ENCODE measurements at regions not wholly inside any gene's neighbourhood (a gene's known extent, or its start where the extent isn't known, plus 50 kb on each side); places are given as distances from the start of the nearest gene placed in this dataset.
"Not testable (repeated sequence)": the region's sequence is repeated elsewhere in the genome, so short reads cannot be mapped to it uniquely, and the experiment has no call there.

GRCh38 chr18:66951750-66952149 lies 347.9 kb upstream of the CDH19 start:
- H3K4me1 ChIP-seq (ENCODE audit: control insufficient read depth in 2 of 2, insufficient read depth in 2 of 2, low read length in 1 of 2) = no peaks in the 10 kb centered on the region
- WGBS, 2 donors = 69 to 76% methylated on average over 1 of the region's 1 CpG
- H3K4me3 ChIP-seq (ENCODE audit: low read depth in 1 of 2, low read length in 2 of 2) = no peak overlapping the region
- H3K36me3 ChIP-seq (ENCODE audit: control insufficient read depth in 2 of 2, insufficient read depth in 2 of 2, low read length in 1 of 2) = no peaks in the 10 kb centered on the region
- H3K9me3 ChIP-seq (ENCODE audit: control insufficient read depth in 2 of 2, insufficient read depth in 1 of 2, low read depth in 1 of 2, low read length in 1 of 2) = peaks cover 2 to 3% of the 10 kb centered on the region in 2 donors
- no peaks in the 10 kb centered on the region for H3K27me3 ChIP-seq (ENCODE audit: control insufficient read depth in 1 of 2, insufficient read depth in 2 of 2, low read length in 2 of 2)
- H3K27ac ChIP-seq (ENCODE audit: low read depth in 2 of 2, low read length in 1 of 2) = no peak overlapping the region

DNA sequence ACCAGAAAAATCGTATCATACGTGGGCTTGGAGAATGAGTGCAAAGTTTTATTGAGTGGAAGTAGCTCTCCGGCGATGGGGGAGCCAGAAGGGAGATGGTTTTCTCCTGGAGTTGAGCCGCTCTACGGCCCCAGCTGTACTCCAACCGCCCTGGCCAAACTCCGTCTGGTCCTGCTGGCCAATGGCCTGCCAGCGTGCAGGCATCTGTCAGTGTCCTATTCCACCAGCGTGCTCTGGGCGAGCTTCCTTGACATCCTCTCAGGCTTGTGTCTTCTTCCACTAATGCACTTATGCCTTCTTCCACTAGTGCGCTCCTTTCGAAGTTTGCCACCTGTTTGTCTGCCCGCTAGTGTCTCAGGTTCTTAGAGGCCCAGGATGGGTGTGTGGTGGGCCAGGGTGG lies 345.5 kb upstream of the CDH19 start:
- Histone ChIP-seq H3K27ac (ENCODE audit: low read depth in 2 of 2, low read length in 1 of 2) (no peak overlapping the region), H3K36me3 (ENCODE audit: control insufficient read depth in 2 of 2, insufficient read depth in 2 of 2, low read length in 1 of 2) (no peaks in the 10 kb centered on the region), H3K4me3 (ENCODE audit: low read depth in 1 of 2, low read length in 2 of 2) (no peak overlapping the region), H3K4me1 (ENCODE audit: control insufficient read depth in 2 of 2, insufficient read depth in 2 of 2, low read length in 1 of 2) (no peaks in the 10 kb centered on the region), H3K27me3 (ENCODE audit: control insufficient read depth in 1 of 2, insufficient read depth in 2 of 2, low read length in 2 of 2) (no peaks in the 10 kb centered on the region), H3K9me3 (ENCODE audit: control insufficient read depth in 2 of 2, insufficient read depth in 1 of 2, low read depth in 1 of 2, low read length in 1 of 2) (peaks cover 2 to 3% of the 10 kb centered on the region in 2 donors)
- WGBS, 2 donors = 88 to 92% methylated on average over 14 of the region's 14 CpGs

GRCh38 chr18:66937546-66937945 lies 333.7 kb upstream of the CDH19 start:
- Histone ChIP-seq H3K27ac (ENCODE audit: low read depth in 2 of 2, low read length in 1 of 2) (no peak overlapping the region), H3K4me3 (ENCODE audit: low read depth in 1 of 2, low read length in 2 of 2) (no peak overlapping the region), H3K4me1 (ENCODE audit: control insufficient read depth in 2 of 2, insufficient read depth in 2 of 2, low read length in 1 of 2) (no peaks in the 10 kb centered on the region), H3K27me3 (ENCODE audit: control insufficient read depth in 1 of 2, insufficient read depth in 2 of 2, low read length in 2 of 2) (no peaks in the 10 kb centered on the region), H3K9me3 (ENCODE audit: control insufficient read depth in 2 of 2, insufficient read depth in 1 of 2, low read depth in 1 of 2, low read length in 1 of 2) (no peaks in the 10 kb centered on the region), H3K36me3 (ENCODE audit: control insufficient read depth in 2 of 2, insufficient read depth in 2 of 2, low read length in 1 of 2) (no peaks in the 10 kb centered on the region)
- 84 to 86% methylated on average over 2 of the region's 2 CpGs for WGBS, 2 donors

DNA sequence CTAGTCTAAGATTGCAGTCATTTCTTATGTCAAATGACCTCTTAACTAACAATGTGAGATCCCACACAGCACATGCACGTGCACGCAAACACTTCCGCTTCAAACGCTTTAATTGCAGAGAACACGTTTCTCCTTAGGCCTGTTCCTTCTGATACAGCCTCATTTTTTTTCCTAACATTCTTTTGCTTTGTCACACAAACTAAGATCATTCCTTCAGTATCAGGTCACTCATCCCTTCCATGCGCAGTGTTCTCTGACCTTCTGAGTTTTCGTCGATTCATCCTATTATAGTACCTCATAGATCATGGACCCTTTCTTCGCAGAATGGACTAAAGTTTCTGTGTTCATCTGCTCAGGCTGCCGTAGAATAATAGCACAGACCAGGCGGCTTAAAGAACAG lies 327.1 kb upstream of the CDH19 start:
- no peaks in the 10 kb centered on the region for H3K4me1 ChIP-seq (ENCODE audit: control insufficient read depth in 2 of 2, insufficient read depth in 2 of 2, low read length in 1 of 2)
- no peaks in the 10 kb centered on the region for H3K27me3 ChIP-seq (ENCODE audit: control insufficient read depth in 1 of 2, insufficient read depth in 2 of 2, low read length in 2 of 2)
- H3K4me3 ChIP-seq (ENCODE audit: low read depth in 1 of 2, low read length in 2 of 2) = no peak overlapping the region
- H3K9me3 ChIP-seq (ENCODE audit: control insufficient read depth in 2 of 2, insufficient read depth in 1 of 2, low read depth in 1 of 2, low read length in 1 of 2) = no peaks in the 10 kb centered on the region
- 89 to 91% methylated on average over 11 of the region's 11 CpGs for WGBS, 2 donors
- no peak overlapping the region for H3K27ac ChIP-seq (ENCODE audit: low read depth in 2 of 2, low read length in 1 of 2)
- no peaks in the 10 kb centered on the region for H3K36me3 ChIP-seq (ENCODE audit: control insufficient read depth in 2 of 2, insufficient read depth in 2 of 2, low read length in 1 of 2)

- H3K27me3 ChIP-seq (ENCODE audit: control insufficient read depth in 1 of 2, insufficient read depth in 2 of 2, low read length in 2 of 2) = no peaks in the 10 kb centered on the region
- no peaks in the 10 kb centered on the region for H3K36me3 ChIP-seq (ENCODE audit: control insufficient read depth in 2 of 2, insufficient read depth in 2 of 2, low read length in 1 of 2)
- H3K4me3 ChIP-seq (ENCODE audit: low read depth in 1 of 2, low read length in 2 of 2) = no peak overlapping the region
- no peaks in the 10 kb centered on the region for H3K4me1 ChIP-seq (ENCODE audit: control insufficient read depth in 2 of 2, insufficient read depth in 2 of 2, low read length in 1 of 2)
- no peak overlapping the region for H3K27ac ChIP-seq (ENCODE audit: low read depth in 2 of 2, low read length in 1 of 2)
- no peaks in the 10 kb centered on the region for H3K9me3 ChIP-seq (ENCODE audit: control insufficient read depth in 2 of 2, insufficient read depth in 1 of 2, low read depth in 1 of 2, low read length in 1 of 2)
Observed at GRCh38 chr18:66916834-66917233, 312.9 kb upstream of the CDH19 start.

- Histone ChIP-seq H3K36me3 (ENCODE audit: control insufficient read depth in 2 of 2, insufficient read depth in 2 of 2, low read length in 1 of 2) (no peaks in the 10 kb centered on the region), H3K9me3 (ENCODE audit: control insufficient read depth in 2 of 2, insufficient read depth in 1 of 2, low read depth in 1 of 2, low read length in 1 of 2) (no peaks in the 10 kb centered on the region), H3K4me3 (ENCODE audit: low read depth in 1 of 2, low read length in 2 of 2) (no peak overlapping the region), H3K27ac (ENCODE audit: low read depth in 2 of 2, low read length in 1 of 2) (no peak overlapping the region), H3K4me1 (ENCODE audit: control insufficient read depth in 2 of 2, insufficient read depth in 2 of 2, low read length in 1 of 2) (no peaks in the 10 kb centered on the region), H3K27me3 (ENCODE audit: control insufficient read depth in 1 of 2, insufficient read depth in 2 of 2, low read length in 2 of 2) (no peaks in the 10 kb centered on the region)
Observed at GRCh38 chr18:66900837-66901236, 296.9 kb upstream of the CDH19 start.

GRCh38 chr18:66895631-66896030 lies 291.7 kb upstream of the CDH19 start:
- Histone ChIP-seq H3K9me3 (ENCODE audit: control insufficient read depth in 2 of 2, insufficient read depth in 1 of 2, low read depth in 1 of 2, low read length in 1 of 2) (no peaks in the 10 kb centered on the region), H3K4me3 (ENCODE audit: low read depth in 1 of 2, low read length in 2 of 2) (no peak overlapping the region), H3K4me1 (ENCODE audit: control insufficient read depth in 2 of 2, insufficient read depth in 2 of 2, low read length in 1 of 2) (no peaks in the 10 kb centered on the region), H3K27ac (ENCODE audit: low read depth in 2 of 2, low read length in 1 of 2) (no peak overlapping the region), H3K27me3 (ENCODE audit: control insufficient read depth in 1 of 2, insufficient read depth in 2 of 2, low read length in 2 of 2) (no peaks in the 10 kb centered on the region), H3K36me3 (ENCODE audit: control insufficient read depth in 2 of 2, insufficient read depth in 2 of 2, low read length in 1 of 2) (no peaks in the 10 kb centered on the region)

- Histone ChIP-seq H3K27ac (ENCODE audit: low read depth in 2 of 2, low read length in 1 of 2) (no peak overlapping the region), H3K4me1 (ENCODE audit: control insufficient read depth in 2 of 2, insufficient read depth in 2 of 2, low read length in 1 of 2) (no peaks in the 10 kb centered on the region), H3K4me3 (ENCODE audit: low read depth in 1 of 2, low read length in 2 of 2) (no peak overlapping the region), H3K36me3 (ENCODE audit: control insufficient read depth in 2 of 2, insufficient read depth in 2 of 2, low read length in 1 of 2) (no peaks in the 10 kb centered on the region), H3K27me3 (ENCODE audit: control insufficient read depth in 1 of 2, insufficient read depth in 2 of 2, low read length in 2 of 2) (no peaks in the 10 kb centered on the region), H3K9me3 (ENCODE audit: control insufficient read depth in 2 of 2, insufficient read depth in 1 of 2, low read depth in 1 of 2, low read length in 1 of 2) (no peaks in the 10 kb centered on the region)
- 49 to 64% methylated on average over 2 to 3 of the region's 3 CpGs for WGBS, 2 donors
Observed at GRCh38 chr18:66894851-66895250, 291.0 kb upstream of the CDH19 start.

DNA sequence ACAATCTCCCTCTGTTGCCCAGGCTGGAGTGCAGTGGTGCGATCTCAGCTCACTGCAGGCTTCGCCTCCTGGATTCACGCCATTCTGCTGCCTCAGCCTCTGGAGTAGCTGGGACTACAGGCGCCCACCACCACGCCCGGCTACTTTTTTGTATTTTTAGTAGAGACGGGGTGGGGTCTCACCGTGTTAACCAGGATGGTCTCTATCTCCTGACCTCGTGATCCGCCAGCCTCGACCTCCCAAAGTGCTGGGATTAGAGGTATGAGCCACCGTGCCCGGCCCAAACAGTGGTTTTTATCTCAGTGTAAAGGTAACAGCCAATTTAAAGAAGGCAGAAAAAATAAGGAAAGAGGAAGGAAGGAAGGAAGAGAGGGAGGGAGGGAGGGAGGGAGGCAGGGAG lies 288.5 kb upstream of the CDH19 start:
- not testable (repeated sequence) for H3K36me3 ChIP-seq (ENCODE audit: control insufficient read depth in 2 of 2, insufficient read depth in 2 of 2, low read length in 1 of 2); H3K27ac ChIP-seq (ENCODE audit: low read depth in 2 of 2, low read length in 1 of 2)
- WGBS, 2 donors = 93 to 96% methylated on average over 13 of the region's 13 CpGs

DNA sequence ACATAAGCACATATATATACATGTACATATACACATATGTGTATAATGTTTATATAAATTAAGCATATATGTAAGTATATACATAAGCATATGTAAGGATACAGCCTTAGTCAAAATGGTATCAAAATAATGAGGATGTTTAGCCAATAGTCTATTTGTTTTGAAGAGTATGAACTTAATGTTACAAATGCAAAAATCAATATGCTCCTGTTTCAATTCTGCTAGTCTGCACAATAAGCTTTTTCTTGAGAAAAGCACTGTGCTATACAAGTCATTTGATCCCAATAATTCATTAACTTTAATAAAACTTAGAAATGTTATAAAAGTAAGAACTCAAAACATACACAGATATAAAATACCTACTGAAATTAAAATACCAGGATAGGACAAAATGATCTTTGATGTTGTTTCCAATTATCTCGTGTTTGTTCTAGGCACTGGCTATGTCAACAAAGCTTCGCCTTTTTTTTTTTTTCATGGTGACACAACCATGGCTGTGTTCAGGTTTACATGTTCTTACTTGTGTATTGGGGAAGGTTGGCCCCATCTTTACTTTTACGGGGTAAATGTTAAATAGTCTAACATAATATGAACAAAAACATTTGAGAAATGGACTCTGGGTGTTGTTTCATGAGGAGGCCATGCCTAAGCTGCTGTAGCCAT lies 271.1 kb upstream of the CDH19 start:
- Histone ChIP-seq H3K4me3 (ENCODE audit: low read depth in 1 of 2, low read length in 2 of 2) (no peak overlapping the region), H3K27ac (ENCODE audit: low read depth in 2 of 2, low read length in 1 of 2) (no peak overlapping the region), H3K36me3 (ENCODE audit: control insufficient read depth in 2 of 2, insufficient read depth in 2 of 2, low read length in 1 of 2) (no peaks in the 10 kb centered on the region), H3K9me3 (ENCODE audit: control insufficient read depth in 2 of 2, insufficient read depth in 1 of 2, low read depth in 1 of 2, low read length in 1 of 2) (no peaks in the 10 kb centered on the region), H3K4me1 (ENCODE audit: control insufficient read depth in 2 of 2, insufficient read depth in 2 of 2, low read length in 1 of 2) (no peaks in the 10 kb centered on the region), H3K27me3 (ENCODE audit: control insufficient read depth in 1 of 2, insufficient read depth in 2 of 2, low read length in 2 of 2) (no peaks in the 10 kb centered on the region)
- 38 to 39% methylated on average over 3 of the region's 3 CpGs for WGBS, 2 donors

More for the DNA sequence above, 288.5 kb upstream of the CDH19 start:
- not testable (repeated sequence) for H3K4me3 ChIP-seq (ENCODE audit: low read depth in 1 of 2, low read length in 2 of 2); H3K9me3 ChIP-seq (ENCODE audit: control insufficient read depth in 2 of 2, insufficient read depth in 1 of 2, low read depth in 1 of 2, low read length in 1 of 2); H3K27me3 ChIP-seq (ENCODE audit: control insufficient read depth in 1 of 2, insufficient read depth in 2 of 2, low read length in 2 of 2); H3K4me1 ChIP-seq (ENCODE audit: control insufficient read depth in 2 of 2, insufficient read depth in 2 of 2, low read length in 1 of 2)

Measured in esophagus (tissue), 2 donors.